ENCODE measurements at regions not wholly inside any gene's neighbourhood (a gene's known extent, or its start where the extent isn't known, plus 50 kb on each side); places are given as distances from the start of the nearest gene placed in this dataset.
A peak's percentile ranks its signal among the peaks of the same experiment; 100 is the strongest.

DNA sequence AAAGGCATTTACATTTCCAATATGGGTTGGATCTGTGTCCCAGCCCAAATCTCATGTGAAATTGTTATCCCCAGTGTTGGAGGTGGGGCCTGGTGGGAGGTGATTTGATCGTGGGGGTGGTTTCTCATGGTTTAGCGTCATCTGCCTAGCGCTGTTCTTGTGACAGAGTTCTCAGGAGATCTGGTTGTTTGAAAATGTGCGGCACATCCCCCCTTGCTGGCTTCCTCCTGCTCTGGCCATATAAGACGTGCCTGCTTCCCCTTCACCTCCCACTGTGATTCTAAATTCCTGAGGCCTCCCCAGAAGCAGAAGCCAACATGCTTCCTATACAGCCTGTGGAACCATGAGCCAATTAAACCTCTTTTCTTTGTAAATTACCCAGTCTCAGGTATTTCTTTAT lies 126.2 kb upstream of the FNDC3A start:
- 84 to 85% methylated on average over 5 of the region's 5 CpGs for WGBS, 2 donors
- Histone ChIP-seq H3K27me3 (ENCODE audit: control insufficient read depth in 3 of 3, insufficient read depth in 3 of 3, low read length in 2 of 3) (no peaks in the 10 kb centered on the region), H3K27ac (ENCODE audit: low read depth in 1 of 2, low read length in 1 of 2) (no peak overlapping the region), H3K4me3 (no peak overlapping the region), H3K9ac (ENCODE audit: insufficient read depth in 1 of 2, low read length in 2 of 2) (no peak overlapping the region), H3K4me1 (ENCODE audit: control insufficient read depth in 5 of 5, insufficient read depth in 5 of 5, low read length in 5 of 5) (no peaks in the 10 kb centered on the region), H3K36me3 (ENCODE audit: control insufficient read depth in 4 of 4, insufficient read depth in 4 of 4, low read length in 4 of 4) (no peaks in the 10 kb centered on the region), H3K9me3 (ENCODE audit: control insufficient read depth in 4 of 4, insufficient read depth in 3 of 4, low read length in 3 of 4) (no peaks in the 10 kb centered on the region)
- ATAC-seq (ENCODE audit: insufficient read depth, low FRiP score) (no peak), DNase-seq (no peak)
- TF ChIP-seq, protein P1, sequence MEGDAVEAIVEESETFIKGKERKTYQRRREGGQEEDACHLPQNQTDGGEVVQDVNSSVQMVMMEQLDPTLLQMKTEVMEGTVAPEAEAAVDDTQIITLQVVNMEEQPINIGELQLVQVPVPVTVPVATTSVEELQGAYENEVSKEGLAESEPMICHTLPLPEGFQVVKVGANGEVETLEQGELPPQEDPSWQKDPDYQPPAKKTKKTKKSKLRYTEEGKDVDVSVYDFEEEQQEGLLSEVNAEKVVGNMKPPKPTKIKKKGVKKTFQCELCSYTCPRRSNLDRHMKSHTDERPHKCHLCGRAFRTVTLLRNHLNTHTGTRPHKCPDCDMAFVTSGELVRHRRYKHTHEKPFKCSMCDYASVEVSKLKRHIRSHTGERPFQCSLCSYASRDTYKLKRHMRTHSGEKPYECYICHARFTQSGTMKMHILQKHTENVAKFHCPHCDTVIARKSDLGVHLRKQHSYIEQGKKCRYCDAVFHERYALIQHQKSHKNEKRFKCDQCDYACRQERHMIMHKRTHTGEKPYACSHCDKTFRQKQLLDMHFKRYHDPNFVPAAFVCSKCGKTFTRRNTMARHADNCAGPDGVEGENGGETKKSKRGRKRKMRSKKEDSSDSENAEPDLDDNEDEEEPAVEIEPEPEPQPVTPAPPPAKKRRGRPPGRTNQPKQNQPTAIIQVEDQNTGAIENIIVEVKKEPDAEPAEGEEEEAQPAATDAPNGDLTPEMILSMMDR (IDR thresholded peaks at IDR 0.05; ENCODE audit: control extremely low read depth, extremely low read depth) = no peak

DNA sequence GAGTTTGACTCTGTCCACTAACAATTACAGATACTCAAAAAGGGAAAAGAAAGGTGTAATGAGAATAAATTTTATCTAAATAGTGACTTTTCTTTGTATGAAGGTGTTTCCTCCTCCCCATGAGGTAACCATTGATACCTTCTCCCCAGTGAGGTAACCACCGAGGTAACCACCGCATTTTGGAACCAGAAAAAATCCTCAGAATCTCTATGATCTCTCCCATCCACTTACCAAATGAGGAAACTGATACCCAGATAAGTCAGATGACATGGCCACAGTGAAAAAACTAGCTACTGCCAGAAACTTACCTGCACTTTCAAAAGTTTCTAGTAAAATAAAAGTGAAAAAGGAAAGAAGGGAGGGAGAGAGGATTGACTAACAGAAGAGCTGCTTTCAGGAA lies 124.0 kb upstream of the FNDC3A start:
- DNase-seq = no peak
- H3K36me3 ChIP-seq (ENCODE audit: control insufficient read depth in 4 of 4, insufficient read depth in 4 of 4, low read length in 4 of 4) = no peaks in the 10 kb centered on the region
- no peaks in the 10 kb centered on the region for H3K27me3 ChIP-seq (ENCODE audit: control insufficient read depth in 3 of 3, insufficient read depth in 3 of 3, low read length in 2 of 3)
- no peaks in the 10 kb centered on the region for H3K4me1 ChIP-seq (ENCODE audit: control insufficient read depth in 5 of 5, insufficient read depth in 5 of 5, low read length in 5 of 5)
- H3K4me3 ChIP-seq = no peak overlapping the region
- ATAC-seq (ENCODE audit: insufficient read depth, low FRiP score) = no peak
- TF ChIP-seq, protein P1 (IDR thresholded peaks at IDR 0.05; ENCODE audit: control extremely low read depth, extremely low read depth) = no peak
- H3K27ac ChIP-seq (ENCODE audit: low read depth in 1 of 2, low read length in 1 of 2) = no peak overlapping the region
- 91 to 92% methylated on average over 2 of the region's 2 CpGs for WGBS, 2 donors
- no peak overlapping the region for H3K9ac ChIP-seq (ENCODE audit: insufficient read depth in 1 of 2, low read length in 2 of 2)
- H3K9me3 ChIP-seq (ENCODE audit: control insufficient read depth in 4 of 4, insufficient read depth in 3 of 4, low read length in 3 of 4) = no peaks in the 10 kb centered on the region

DNA sequence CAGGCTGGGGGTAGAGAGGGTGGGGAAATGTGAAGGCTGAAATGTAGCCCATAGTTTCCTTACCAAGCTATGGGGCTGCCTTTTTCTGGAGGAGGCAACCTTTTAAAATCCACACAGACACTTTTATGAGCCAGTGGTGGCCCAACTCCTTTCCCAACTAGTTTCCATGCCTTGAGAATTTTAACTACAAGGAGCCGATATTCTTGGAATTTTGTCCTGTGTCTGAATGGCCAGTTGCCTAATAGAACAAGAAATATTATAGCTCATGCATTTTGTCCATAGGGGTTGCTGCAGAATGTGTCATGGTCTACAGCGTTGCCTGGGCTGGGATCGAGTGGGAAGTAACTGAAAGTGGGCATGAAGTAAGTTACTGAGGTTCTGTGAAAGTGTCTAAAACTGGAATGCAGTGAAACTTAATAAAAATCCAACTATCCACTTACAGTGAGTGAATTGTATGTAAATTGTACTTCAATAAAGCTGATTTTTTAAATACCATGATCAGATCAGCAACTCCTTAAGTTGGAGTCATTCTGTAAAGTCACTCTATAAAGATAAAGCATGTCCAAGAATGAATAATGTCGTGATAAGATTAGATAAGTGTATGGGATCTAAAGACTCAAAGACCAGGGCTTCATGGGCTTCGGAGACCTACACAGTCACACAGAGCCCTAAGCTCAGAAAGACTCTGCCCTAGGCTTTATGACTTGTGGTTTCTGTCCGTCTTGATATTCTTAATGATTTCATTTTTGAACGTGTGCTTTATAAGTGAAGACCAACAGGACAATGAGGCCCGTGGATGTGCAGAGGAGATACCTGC lies 122.6 kb upstream of the FNDC3A start:
- ATAC-seq (ENCODE audit: insufficient read depth, low FRiP score) (no peak), DNase-seq (no peak)
- Histone ChIP-seq H3K9ac (ENCODE audit: insufficient read depth in 1 of 2, low read length in 2 of 2) (no peak overlapping the region), H3K9me3 (ENCODE audit: control insufficient read depth in 4 of 4, insufficient read depth in 3 of 4, low read length in 3 of 4) (no peaks in the 10 kb centered on the region), H3K27ac (ENCODE audit: low read depth in 1 of 2, low read length in 1 of 2) (no peak overlapping the region), H3K4me1 (ENCODE audit: control insufficient read depth in 5 of 5, insufficient read depth in 5 of 5, low read length in 5 of 5) (no peaks in the 10 kb centered on the region), H3K36me3 (ENCODE audit: control insufficient read depth in 4 of 4, insufficient read depth in 4 of 4, low read length in 4 of 4) (no peaks in the 10 kb centered on the region), H3K27me3 (ENCODE audit: control insufficient read depth in 3 of 3, insufficient read depth in 3 of 3, low read length in 2 of 3) (no peaks in the 10 kb centered on the region), H3K4me3 (no peak overlapping the region)
- TF ChIP-seq, protein P1 (IDR thresholded peaks at IDR 0.05; ENCODE audit: control extremely low read depth, extremely low read depth) = no peak
- 67 to 87% methylated on average over 8 of the region's 8 CpGs for WGBS, 2 donors

DNA sequence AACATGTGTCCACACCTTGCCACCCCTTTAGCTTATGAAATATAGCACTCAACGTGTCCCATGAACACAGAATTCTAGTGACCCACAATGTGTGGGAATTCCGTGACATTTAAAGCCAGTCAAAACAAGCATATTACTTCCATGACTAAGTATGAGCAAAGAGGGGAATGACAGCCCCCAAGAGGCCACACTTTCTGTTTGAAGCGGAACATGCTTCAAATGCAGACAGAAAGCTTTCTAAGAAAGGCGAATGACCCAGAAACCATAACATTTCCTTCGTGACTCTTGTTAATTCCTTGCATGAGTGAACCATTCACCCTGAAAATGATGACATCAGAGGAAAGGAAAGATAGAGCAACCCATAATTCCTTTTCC lies 122.0 kb upstream of the FNDC3A start:
- Histone ChIP-seq H3K9me3 (ENCODE audit: control insufficient read depth in 4 of 4, insufficient read depth in 3 of 4, low read length in 3 of 4) (no peaks in the 10 kb centered on the region), H3K27me3 (ENCODE audit: control insufficient read depth in 3 of 3, insufficient read depth in 3 of 3, low read length in 2 of 3) (no peaks in the 10 kb centered on the region), H3K9ac (ENCODE audit: insufficient read depth in 1 of 2, low read length in 2 of 2) (no peak overlapping the region), H3K27ac (ENCODE audit: low read depth in 1 of 2, low read length in 1 of 2) (no peak overlapping the region), H3K4me1 (ENCODE audit: control insufficient read depth in 5 of 5, insufficient read depth in 5 of 5, low read length in 5 of 5) (no peaks in the 10 kb centered on the region), H3K4me3 (no peak overlapping the region), H3K36me3 (ENCODE audit: control insufficient read depth in 4 of 4, insufficient read depth in 4 of 4, low read length in 4 of 4) (no peaks in the 10 kb centered on the region)
- ATAC-seq (ENCODE audit: insufficient read depth, low FRiP score) (no peak), DNase-seq (peak in 2 of 3 donors; percentile 30 to 38)
- TF ChIP-seq, protein P1 (IDR thresholded peaks at IDR 0.05; ENCODE audit: control extremely low read depth, extremely low read depth) = no peak
- WGBS, 2 donors = 41 to 60% methylated on average over 5 of the region's 5 CpGs

Data from lung (tissue), 11 donors.